ENCODE measurements at regions not wholly inside any gene's neighbourhood (a gene's known extent, or its start where the extent isn't known, plus 50 kb on each side); places are given as distances from the start of the nearest gene placed in this dataset.

GRCh38 chr3:30974071-30974470, 79.6 kb upstream of the GADL1 start:
- DNase-seq: no peak
- H3K4me3 Mint-ChIP-seq: no peak overlapping the region
- TF ChIP-seq CTCF (IDR thresholded peaks at IDR 0.05): no peak
- H3K9me3 Mint-ChIP-seq: no peaks in the 10 kb centered on the region
- H3K36me3 Mint-ChIP-seq (ENCODE audit: low read depth): no peaks in the 10 kb centered on the region
- H3K27ac Mint-ChIP-seq: no peak overlapping the region
- H3K4me1 Mint-ChIP-seq (ENCODE audit: low read depth): peaks cover 10% of the 10 kb centered on the region
- no peaks in the 10 kb centered on the region for H3K27me3 Mint-ChIP-seq (ENCODE audit: insufficient read depth)

GRCh38 chr3:30977592-30977991, 83.1 kb upstream of the GADL1 start:
- Mint-ChIP-seq H3K9me3 (no peaks in the 10 kb centered on the region), H3K4me1 (ENCODE audit: low read depth) (no peaks in the 10 kb centered on the region; the same call in 1 of the 2 replicates), H3K27me3 (ENCODE audit: insufficient read depth) (no peaks in the 10 kb centered on the region), H3K4me3 (no peak overlapping the region), H3K27ac (no peak overlapping the region), H3K36me3 (ENCODE audit: low read depth) (no peaks in the 10 kb centered on the region)
- no peak for DNase-seq
- no peak for TF ChIP-seq CTCF (IDR thresholded peaks at IDR 0.05)

GRCh38 chr3:30980993-30981392, 86.5 kb upstream of the GADL1 start:
- no peak for TF ChIP-seq CTCF (IDR thresholded peaks at IDR 0.05)
- DNase-seq: no peak
- H3K27ac Mint-ChIP-seq: no peak overlapping the region
- no peaks in the 10 kb centered on the region for H3K27me3 Mint-ChIP-seq (ENCODE audit: insufficient read depth)
- no peak overlapping the region for H3K4me3 Mint-ChIP-seq
- no peaks in the 10 kb centered on the region for H3K9me3 Mint-ChIP-seq
- H3K36me3 Mint-ChIP-seq (ENCODE audit: low read depth): no peaks in the 10 kb centered on the region
- H3K4me1 Mint-ChIP-seq (ENCODE audit: low read depth): peaks cover 8% of the 10 kb centered on the region; the same call in 1 of the 2 replicates

GRCh38 chr3:30982416-30983075, 88.1 kb upstream of the GADL1 start:
- H3K36me3 Mint-ChIP-seq (ENCODE audit: low read depth): no peaks in the 10 kb centered on the region
- H3K9me3 Mint-ChIP-seq: no peaks in the 10 kb centered on the region
- no peak for TF ChIP-seq CTCF (IDR thresholded peaks at IDR 0.05)
- H3K27ac Mint-ChIP-seq: no peak overlapping the region
- peaks cover 8% of the 10 kb centered on the region; the same call in 1 of the 2 replicates for H3K4me1 Mint-ChIP-seq (ENCODE audit: low read depth)
- no peaks in the 10 kb centered on the region for H3K27me3 Mint-ChIP-seq (ENCODE audit: insufficient read depth)
- H3K4me3 Mint-ChIP-seq: no peak overlapping the region
- no peak for DNase-seq

- H3K9me3 Mint-ChIP-seq: no peaks in the 10 kb centered on the region
- no peaks in the 10 kb centered on the region for H3K36me3 Mint-ChIP-seq (ENCODE audit: low read depth)
- TF ChIP-seq CTCF (IDR thresholded peaks at IDR 0.05): no peak
- H3K27me3 Mint-ChIP-seq (ENCODE audit: insufficient read depth): no peaks in the 10 kb centered on the region; the same call in 1 of the 2 replicates
- no peak for DNase-seq
- H3K4me1 Mint-ChIP-seq (ENCODE audit: low read depth): peaks cover 8% of the 10 kb centered on the region; the same call in 1 of the 2 replicates
- no peak overlapping the region for H3K27ac Mint-ChIP-seq
- no peak overlapping the region for H3K4me3 Mint-ChIP-seq
Measured at GRCh38 chr3:30984855-30985749, 90.6 kb upstream of the GADL1 start.
